HL-60/S4 treated with retinoic acid at 250 ng/mL for 4 days and 3 days (cell line): ENCODE measurements at regions not wholly inside any gene's neighbourhood (a gene's known extent, or its start where the extent isn't known, plus 50 kb on each side); places are given as distances from the start of the nearest gene placed in this dataset.

ENCODE experiments used
- in situ Hi-C: fragments of 300-500 bp; cut with MboI; formaldehyde crosslinking; loops from 2 replicates; pipeline ENCODE4 v1.7.0; 2022; ENCODE audit warnings: low sequenced_read_pairs

- in situ Hi-C loops: no loop called here
Observed at GRCh38 chr1:185377831-185378230, 60.8 kb upstream of the IVNS1ABP start.

- in situ Hi-C loops: no loop called here
Observed at GRCh38 chr1:185376840-185377635, 60.0 kb upstream of the IVNS1ABP start.

DNA sequence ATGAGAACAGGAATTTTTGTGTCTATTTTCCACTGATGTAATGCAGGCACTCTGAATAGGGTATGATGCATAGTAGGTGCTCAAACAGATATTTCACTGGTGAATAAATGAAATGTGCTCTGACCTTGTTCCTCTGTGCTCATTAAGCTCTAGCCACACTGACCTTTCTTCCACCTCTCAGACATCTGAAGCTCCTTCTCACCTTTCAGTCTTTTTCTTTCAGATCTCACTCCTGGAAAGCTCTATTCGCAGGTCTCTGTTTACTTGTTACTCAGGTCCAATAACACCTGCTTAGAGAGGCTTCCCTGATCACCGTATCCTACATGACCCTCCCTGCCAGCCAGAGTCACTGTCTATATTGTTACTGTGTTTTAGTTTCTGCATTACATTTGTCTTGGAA is 59.2 kb upstream of the IVNS1ABP start:
- in situ Hi-C loops: no loop called here

- in situ Hi-C loops: no loop called here
Observed at GRCh38 chr1:185375583-185375982, 58.5 kb upstream of the IVNS1ABP start.

GRCh38 chr1:185373813-185374529 is 56.9 kb upstream of the IVNS1ABP start:
- in situ Hi-C loops: no loop called here

GRCh38 chr1:185369786-185370185 is 52.7 kb upstream of the IVNS1ABP start:
- in situ Hi-C loops: no loop called here

- in situ Hi-C loops: no loop called here
Observed at GRCh38 chr1:185368913-185369491, 52.0 kb upstream of the IVNS1ABP start.

DNA sequence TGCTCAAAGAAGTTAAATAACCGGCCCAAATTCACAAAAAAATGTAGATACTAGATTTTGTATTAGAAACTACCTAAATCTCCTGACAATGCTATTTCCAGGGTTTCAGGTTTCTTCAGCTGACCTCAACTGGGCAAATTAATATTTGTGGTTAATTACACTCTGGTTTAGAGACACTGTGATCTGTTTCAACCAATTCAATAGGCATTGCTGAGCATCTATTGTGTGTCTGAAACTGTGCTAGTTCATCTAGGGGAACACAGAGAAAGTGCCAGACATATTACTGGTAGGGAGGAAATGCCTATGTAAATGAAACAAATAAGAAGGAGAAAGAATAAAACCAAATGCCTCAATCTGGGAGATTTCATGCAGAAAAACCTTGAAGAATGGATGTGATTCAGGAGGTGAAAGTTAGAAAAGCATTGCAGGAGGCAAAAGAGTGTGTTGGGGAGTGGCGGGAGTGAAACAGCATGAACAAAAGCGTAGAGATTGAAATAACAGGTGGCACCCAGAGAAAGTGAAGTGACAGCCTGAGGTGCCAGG is 51.3 kb upstream of the IVNS1ABP start:
- in situ Hi-C loops: no loop called here

- in situ Hi-C loops: no loop called here
Observed at GRCh38 chr1:185367218-185367617, 50.2 kb upstream of the IVNS1ABP start.
